Tibial nerve (tissue), 3 donors: ENCODE measurements at regions not wholly inside any gene's neighbourhood (a gene's known extent, or its start where the extent isn't known, plus 50 kb on each side); places are given as distances from the start of the nearest gene placed in this dataset.

Source experiments
- POLR2A ChIP-seq, 2 donors: fragments of 450-650 bp; IDR thresholded peaks; one replicate each; pipeline ENCODE4 v1.6.1; 2017; ENCODE audit warnings: antibody characterized with exemption in 2 of 2, mild to moderate bottlenecking in 2 of 2, moderate library complexity in 2 of 2
- TF ChIP-seq, protein P1 (sequence below), 5 experiments: fragments of 200-600 bp in 3 of 5; fragments of 450-650 bp in 2 of 5; sonication (generic) in 3 of 5; IDR thresholded peaks; one replicate each; pipeline ENCODE4 v1.5.1; 2016 to 2019; ENCODE audit warnings: antibody characterized with exemption in 5 of 5, mild to moderate bottlenecking in 3 of 5, moderate library complexity in 2 of 5

DNA sequence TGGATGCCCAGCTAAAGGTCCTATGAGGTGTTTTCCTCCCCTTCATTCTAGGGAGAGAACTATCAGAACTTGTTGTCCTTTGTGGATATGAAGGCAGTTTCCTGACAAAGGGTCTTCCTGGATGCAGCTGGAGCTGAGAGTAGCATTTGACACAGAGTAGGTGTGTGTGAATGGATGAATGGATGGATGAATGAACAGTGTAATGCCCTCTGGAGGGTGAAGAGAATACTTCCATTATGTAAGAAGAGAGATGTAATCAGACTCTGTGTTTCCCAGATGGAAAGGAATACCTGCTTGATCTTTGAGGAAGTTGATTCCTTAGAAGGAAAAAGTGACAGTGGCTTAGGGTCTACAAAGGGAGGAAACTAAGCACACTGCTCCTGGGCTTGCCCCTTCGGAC, 55.4 kb upstream of the AADAT start:
- TF ChIP-seq, protein P1, sequence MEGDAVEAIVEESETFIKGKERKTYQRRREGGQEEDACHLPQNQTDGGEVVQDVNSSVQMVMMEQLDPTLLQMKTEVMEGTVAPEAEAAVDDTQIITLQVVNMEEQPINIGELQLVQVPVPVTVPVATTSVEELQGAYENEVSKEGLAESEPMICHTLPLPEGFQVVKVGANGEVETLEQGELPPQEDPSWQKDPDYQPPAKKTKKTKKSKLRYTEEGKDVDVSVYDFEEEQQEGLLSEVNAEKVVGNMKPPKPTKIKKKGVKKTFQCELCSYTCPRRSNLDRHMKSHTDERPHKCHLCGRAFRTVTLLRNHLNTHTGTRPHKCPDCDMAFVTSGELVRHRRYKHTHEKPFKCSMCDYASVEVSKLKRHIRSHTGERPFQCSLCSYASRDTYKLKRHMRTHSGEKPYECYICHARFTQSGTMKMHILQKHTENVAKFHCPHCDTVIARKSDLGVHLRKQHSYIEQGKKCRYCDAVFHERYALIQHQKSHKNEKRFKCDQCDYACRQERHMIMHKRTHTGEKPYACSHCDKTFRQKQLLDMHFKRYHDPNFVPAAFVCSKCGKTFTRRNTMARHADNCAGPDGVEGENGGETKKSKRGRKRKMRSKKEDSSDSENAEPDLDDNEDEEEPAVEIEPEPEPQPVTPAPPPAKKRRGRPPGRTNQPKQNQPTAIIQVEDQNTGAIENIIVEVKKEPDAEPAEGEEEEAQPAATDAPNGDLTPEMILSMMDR (IDR thresholded peaks at IDR 0.05): no peak
- TF ChIP-seq POLR2A (IDR thresholded peaks at IDR 0.05): no peak
